ENCODE measurements at regions not wholly inside any gene's neighbourhood (a gene's known extent, or its start where the extent isn't known, plus 50 kb on each side); places are given as distances from the start of the nearest gene placed in this dataset.
"Not testable (repeated sequence)": the region's sequence is repeated elsewhere in the genome, so short reads cannot be mapped to it uniquely, and the experiment has no call there.

GRCh38 chr4:127379499-127379898 lies 253.3 kb upstream of the INTU start:
- H3K9me3 ChIP-seq (ENCODE audit: control insufficient read depth in 4 of 4, insufficient read depth in 3 of 4, low read length in 3 of 4), result no peaks in the 10 kb centered on the region
- no peak overlapping the region for H3K27ac ChIP-seq (ENCODE audit: low read depth in 1 of 2, low read length in 1 of 2)
- H3K36me3 ChIP-seq (ENCODE audit: control insufficient read depth in 4 of 4, insufficient read depth in 4 of 4, low read length in 4 of 4), result no peaks in the 10 kb centered on the region
- ATAC-seq (ENCODE audit: insufficient read depth, low FRiP score) (no peak), DNase-seq (no peak)
- WGBS, 2 donors, result 70 to 87% methylated on average over 7 of the region's 7 CpGs
- H3K4me1 ChIP-seq (ENCODE audit: control insufficient read depth in 5 of 5, insufficient read depth in 5 of 5, low read length in 5 of 5), result no peaks in the 10 kb centered on the region
- no peak overlapping the region for H3K4me3 ChIP-seq
- H3K27me3 ChIP-seq (ENCODE audit: control insufficient read depth in 3 of 3, insufficient read depth in 3 of 3, low read length in 2 of 3), result no peaks in the 10 kb centered on the region
- TF ChIP-seq CTCF (IDR thresholded peaks at IDR 0.05; ENCODE audit: control extremely low read depth, extremely low read depth), result no peak
- no peak overlapping the region for H3K9ac ChIP-seq (ENCODE audit: insufficient read depth in 1 of 2, low read length in 2 of 2)

GRCh38 chr4:127379948-127380347 lies 252.8 kb upstream of the INTU start:
- ATAC-seq (ENCODE audit: insufficient read depth, low FRiP score); H3K9me3 ChIP-seq (ENCODE audit: control insufficient read depth in 4 of 4, insufficient read depth in 3 of 4, low read length in 3 of 4); H3K36me3 ChIP-seq (ENCODE audit: control insufficient read depth in 4 of 4, insufficient read depth in 4 of 4, low read length in 4 of 4); H3K4me1 ChIP-seq (ENCODE audit: control insufficient read depth in 5 of 5, insufficient read depth in 5 of 5, low read length in 5 of 5); H3K27ac ChIP-seq (ENCODE audit: low read depth in 1 of 2, low read length in 1 of 2); H3K4me3 ChIP-seq; DNase-seq; H3K27me3 ChIP-seq (ENCODE audit: control insufficient read depth in 3 of 3, insufficient read depth in 3 of 3, low read length in 2 of 3); H3K9ac ChIP-seq (ENCODE audit: insufficient read depth in 1 of 2, low read length in 2 of 2): not testable (repeated sequence)
- 87 to 88% methylated on average over 16 to 18 of the region's 18 CpGs for WGBS, 2 donors

GRCh38 chr4:127383666-127384065 lies 249.1 kb upstream of the INTU start:
- H3K4me1 ChIP-seq (ENCODE audit: control insufficient read depth in 5 of 5, insufficient read depth in 5 of 5, low read length in 5 of 5), result no peaks in the 10 kb centered on the region
- no peaks in the 10 kb centered on the region for H3K9me3 ChIP-seq (ENCODE audit: control insufficient read depth in 4 of 4, insufficient read depth in 3 of 4, low read length in 3 of 4)
- no peaks in the 10 kb centered on the region for H3K27me3 ChIP-seq (ENCODE audit: control insufficient read depth in 3 of 3, insufficient read depth in 3 of 3, low read length in 2 of 3)
- H3K36me3 ChIP-seq (ENCODE audit: control insufficient read depth in 4 of 4, insufficient read depth in 4 of 4, low read length in 4 of 4), result no peaks in the 10 kb centered on the region
- no peak for TF ChIP-seq CTCF (IDR thresholded peaks at IDR 0.05; ENCODE audit: control extremely low read depth, extremely low read depth)
- no peak for DNase-seq
- ATAC-seq (ENCODE audit: insufficient read depth, low FRiP score), result no peak
- H3K9ac ChIP-seq (ENCODE audit: insufficient read depth in 1 of 2, low read length in 2 of 2), result no peak overlapping the region
- H3K4me3 ChIP-seq, result no peak overlapping the region
- no peak overlapping the region for H3K27ac ChIP-seq (ENCODE audit: low read depth in 1 of 2, low read length in 1 of 2)

GRCh38 chr4:127394516-127394915 lies 238.2 kb upstream of the INTU start:
- Histone ChIP-seq H3K9ac (ENCODE audit: insufficient read depth in 1 of 2, low read length in 2 of 2) (no peak overlapping the region), H3K27ac (ENCODE audit: low read depth in 1 of 2, low read length in 1 of 2) (no peak overlapping the region), H3K4me1 (ENCODE audit: control insufficient read depth in 5 of 5, insufficient read depth in 5 of 5, low read length in 5 of 5) (peaks cover 0 to 4% (median 0%) of the 10 kb centered on the region in 5 donors), H3K4me3 (no peak overlapping the region), H3K36me3 (ENCODE audit: control insufficient read depth in 4 of 4, insufficient read depth in 4 of 4, low read length in 4 of 4) (no peaks in the 10 kb centered on the region), H3K9me3 (ENCODE audit: control insufficient read depth in 4 of 4, insufficient read depth in 3 of 4, low read length in 3 of 4) (no peaks in the 10 kb centered on the region), H3K27me3 (ENCODE audit: control insufficient read depth in 3 of 3, insufficient read depth in 3 of 3, low read length in 2 of 3) (no peaks in the 10 kb centered on the region)
- TF ChIP-seq CTCF (IDR thresholded peaks at IDR 0.05; ENCODE audit: control extremely low read depth, extremely low read depth), result no peak
- ATAC-seq (ENCODE audit: insufficient read depth, low FRiP score), result no peak
- WGBS, 2 donors, result 52 to 87% methylated on average over 2 of the region's 2 CpGs
- no peak for DNase-seq

Data from lung (tissue), 11 donors.